OCI-LY7 (cell line): ENCODE measurements at regions not wholly inside any gene's neighbourhood (a gene's known extent, or its start where the extent isn't known, plus 50 kb on each side); places are given as distances from the start of the nearest gene placed in this dataset.

Experiments
- EZH2phosphoT487 ChIP-seq: fragments of 200-600 bp; sonication (generic); IDR thresholded peaks from 2 replicates; pipeline ENCODE4 v1.6.1; 2018; ENCODE audit warnings: low read depth, borderline replicate concordance, mild to moderate bottlenecking, mixed run types, antibody characterized with exemption, low read length, moderate library complexity, mixed read lengths
- TF ChIP-seq, protein P1 (sequence below): fragments of 200-600 bp; sonication (generic); conservative IDR thresholded peaks from 2 replicates; pipeline ENCODE4 v1.5.1; 2014; ENCODE audit warnings: mild to moderate bottlenecking, antibody characterized with exemption, low read length, moderate library complexity, mixed read lengths

DNA sequence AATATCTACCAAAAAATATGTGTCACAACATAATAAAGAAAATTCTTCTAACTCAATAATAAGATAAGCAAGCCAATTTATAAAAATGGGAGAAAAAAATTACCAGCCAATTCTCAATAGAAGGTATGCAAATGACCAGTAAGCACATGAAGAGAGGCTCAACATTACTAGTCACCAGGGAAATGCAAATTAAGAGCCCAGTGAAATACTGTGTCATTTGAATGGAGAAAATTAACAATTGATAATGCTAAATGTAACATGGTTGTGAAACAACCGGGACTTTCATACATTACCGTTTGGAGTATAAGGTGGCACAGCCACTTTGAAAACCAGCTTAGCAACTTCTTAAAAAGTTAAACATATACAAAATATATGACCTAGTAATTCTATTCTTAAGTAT is 460.7 kb downstream of the IGSF11 start:
- TF ChIP-seq, protein P1, sequence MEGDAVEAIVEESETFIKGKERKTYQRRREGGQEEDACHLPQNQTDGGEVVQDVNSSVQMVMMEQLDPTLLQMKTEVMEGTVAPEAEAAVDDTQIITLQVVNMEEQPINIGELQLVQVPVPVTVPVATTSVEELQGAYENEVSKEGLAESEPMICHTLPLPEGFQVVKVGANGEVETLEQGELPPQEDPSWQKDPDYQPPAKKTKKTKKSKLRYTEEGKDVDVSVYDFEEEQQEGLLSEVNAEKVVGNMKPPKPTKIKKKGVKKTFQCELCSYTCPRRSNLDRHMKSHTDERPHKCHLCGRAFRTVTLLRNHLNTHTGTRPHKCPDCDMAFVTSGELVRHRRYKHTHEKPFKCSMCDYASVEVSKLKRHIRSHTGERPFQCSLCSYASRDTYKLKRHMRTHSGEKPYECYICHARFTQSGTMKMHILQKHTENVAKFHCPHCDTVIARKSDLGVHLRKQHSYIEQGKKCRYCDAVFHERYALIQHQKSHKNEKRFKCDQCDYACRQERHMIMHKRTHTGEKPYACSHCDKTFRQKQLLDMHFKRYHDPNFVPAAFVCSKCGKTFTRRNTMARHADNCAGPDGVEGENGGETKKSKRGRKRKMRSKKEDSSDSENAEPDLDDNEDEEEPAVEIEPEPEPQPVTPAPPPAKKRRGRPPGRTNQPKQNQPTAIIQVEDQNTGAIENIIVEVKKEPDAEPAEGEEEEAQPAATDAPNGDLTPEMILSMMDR: no peak
- TF ChIP-seq EZH2phosphoT487: no peak
